ENCODE measurements at regions not wholly inside any gene's neighbourhood (a gene's known extent, or its start where the extent isn't known, plus 50 kb on each side); places are given as distances from the start of the nearest gene placed in this dataset.

DNA sequence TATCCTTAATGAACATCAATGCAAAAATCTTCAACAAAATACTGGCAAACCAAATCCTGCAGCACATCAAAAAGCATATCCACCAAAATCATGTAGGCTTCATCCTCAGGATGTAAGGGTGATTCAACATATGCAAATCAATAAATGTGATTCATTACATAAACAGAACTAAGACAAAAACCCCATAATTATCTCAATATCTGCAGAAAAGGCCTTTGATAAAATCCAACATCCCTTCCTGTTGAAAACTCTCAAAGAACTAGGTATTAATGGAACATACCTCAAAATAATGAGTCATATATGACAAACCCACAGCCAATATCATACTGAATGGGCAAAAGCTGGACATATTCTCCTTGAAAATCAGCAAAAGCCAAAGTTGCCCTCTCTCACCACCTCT is 54.6 kb upstream of the DEPDC1 start:
- Histone ChIP-seq H3K9ac (ENCODE audit: low read depth, low read length) (no peak overlapping the region), H3K9me3 (ENCODE audit: insufficient read depth, low read depth, low read length) (no peaks in the 10 kb centered on the region; the same call in none of the 2 replicates), H3K4me3 (ENCODE audit: low read length) (no peak overlapping the region), H3K4me1 (ENCODE audit: insufficient read depth, low read length) (no peaks in the 10 kb centered on the region), H3K27me3 (ENCODE audit: insufficient read depth, low read length) (no peaks in the 10 kb centered on the region), H3K36me3 (ENCODE audit: insufficient read depth, low read depth, low read length) (no peaks in the 10 kb centered on the region), H3K27ac (ENCODE audit: low read length) (no peak overlapping the region)

- Histone ChIP-seq H3K27me3 (ENCODE audit: insufficient read depth, low read length) (no peaks in the 10 kb centered on the region), H3K9ac (ENCODE audit: low read depth, low read length) (no peak overlapping the region), H3K36me3 (ENCODE audit: insufficient read depth, low read depth, low read length) (no peaks in the 10 kb centered on the region), H3K4me1 (ENCODE audit: insufficient read depth, low read length) (no peaks in the 10 kb centered on the region), H3K4me3 (ENCODE audit: low read length) (no peak overlapping the region), H3K27ac (ENCODE audit: low read length) (no peak overlapping the region), H3K9me3 (ENCODE audit: insufficient read depth, low read depth, low read length) (no peaks in the 10 kb centered on the region; the same call in 1 of the 2 replicates)
Measured at GRCh38 chr1:68558321-68559026, 61.6 kb upstream of the DEPDC1 start.

GRCh38 chr1:68565923-68566322 is 69.0 kb upstream of the DEPDC1 start:
- Histone ChIP-seq H3K4me3 (ENCODE audit: low read length) (no peak overlapping the region), H3K4me1 (ENCODE audit: insufficient read depth, low read length) (peaks cover 7% of the 10 kb centered on the region; the same call in 1 of the 2 replicates), H3K27ac (ENCODE audit: low read length) (no peak overlapping the region), H3K36me3 (ENCODE audit: insufficient read depth, low read depth, low read length) (no peaks in the 10 kb centered on the region), H3K9me3 (ENCODE audit: insufficient read depth, low read depth, low read length) (no peaks in the 10 kb centered on the region), H3K9ac (ENCODE audit: low read depth, low read length) (no peak overlapping the region), H3K27me3 (ENCODE audit: insufficient read depth, low read length) (no peaks in the 10 kb centered on the region)

- H3K36me3 ChIP-seq (ENCODE audit: insufficient read depth, low read depth, low read length): no peaks in the 10 kb centered on the region
- H3K9me3 ChIP-seq (ENCODE audit: insufficient read depth, low read depth, low read length): no peaks in the 10 kb centered on the region
- H3K27me3 ChIP-seq (ENCODE audit: insufficient read depth, low read length): no peaks in the 10 kb centered on the region
- H3K4me1 ChIP-seq (ENCODE audit: insufficient read depth, low read length): peaks cover 2% of the 10 kb centered on the region; the same call in 1 of the 2 replicates
- H3K4me3 ChIP-seq (ENCODE audit: low read length): no peak overlapping the region
- H3K9ac ChIP-seq (ENCODE audit: low read depth, low read length): no peak overlapping the region
- H3K27ac ChIP-seq (ENCODE audit: low read length): no peak overlapping the region
Measured at GRCh38 chr1:68570871-68571270, 74.0 kb upstream of the DEPDC1 start.

DNA sequence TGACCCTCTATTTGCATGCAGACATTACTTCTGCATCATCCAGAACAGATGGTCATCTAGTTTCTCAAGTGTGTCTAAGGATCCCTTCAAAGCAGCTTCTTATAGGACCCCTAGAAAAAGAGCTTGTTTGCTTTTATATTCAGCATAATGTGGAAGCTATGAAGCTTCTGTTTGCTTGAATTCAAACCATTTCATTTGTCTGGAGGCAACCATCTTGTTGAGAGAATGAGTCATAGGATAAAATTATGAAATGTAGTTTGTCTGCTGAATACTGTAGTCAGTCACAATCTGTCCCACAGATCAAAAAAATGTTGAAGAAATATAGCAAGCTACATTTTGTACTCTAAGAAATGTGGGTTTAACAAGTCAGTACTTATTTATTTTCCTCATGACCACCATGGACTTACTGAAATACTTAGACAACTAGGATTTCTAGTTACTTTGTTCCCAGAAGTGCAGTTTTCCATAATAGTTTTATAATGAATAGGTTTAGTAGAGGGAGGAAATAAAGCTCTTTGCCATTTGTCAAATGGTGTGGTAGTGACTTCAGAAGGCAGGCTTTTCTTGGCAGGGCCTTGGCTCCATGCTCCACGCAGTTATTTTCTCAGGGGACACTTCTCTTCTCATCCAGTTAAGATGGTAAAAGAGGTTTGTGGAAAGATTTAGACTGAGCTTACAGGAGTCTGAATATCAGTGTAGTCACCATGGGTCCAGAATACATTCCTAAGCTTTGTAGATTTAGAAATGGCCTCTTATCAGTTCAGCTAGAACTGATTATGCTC is 74.8 kb upstream of the DEPDC1 start:
- no peak overlapping the region for H3K27ac ChIP-seq (ENCODE audit: low read length)

DNA sequence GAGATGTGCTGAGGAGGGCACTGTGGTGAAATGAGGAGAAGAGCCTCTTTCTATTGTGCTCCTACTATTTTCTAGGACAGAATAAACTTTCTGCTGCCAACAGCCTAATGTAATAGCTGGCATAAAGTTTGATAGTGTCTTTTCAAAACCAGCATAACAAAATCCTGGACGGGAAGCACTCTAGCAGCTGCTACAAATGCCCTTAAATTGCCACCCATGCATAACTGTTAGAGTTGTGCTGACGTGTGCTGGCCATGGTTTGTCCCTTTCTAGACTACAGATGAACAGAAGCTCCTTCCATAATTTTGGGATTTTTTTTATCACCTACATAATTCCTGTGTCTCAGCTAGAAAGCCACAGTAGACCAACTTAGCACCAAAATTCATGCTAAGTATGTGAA is 88.5 kb upstream of the DEPDC1 start:
- H3K27me3 ChIP-seq (ENCODE audit: insufficient read depth, low read length): no peaks in the 10 kb centered on the region
- no peaks in the 10 kb centered on the region for H3K4me1 ChIP-seq (ENCODE audit: insufficient read depth, low read length)
- H3K9ac ChIP-seq (ENCODE audit: low read depth, low read length): no peak overlapping the region
- H3K27ac ChIP-seq (ENCODE audit: low read length): no peak overlapping the region
- H3K4me3 ChIP-seq (ENCODE audit: low read length): no peak overlapping the region
- no peaks in the 10 kb centered on the region for H3K36me3 ChIP-seq (ENCODE audit: insufficient read depth, low read depth, low read length)
- H3K9me3 ChIP-seq (ENCODE audit: insufficient read depth, low read depth, low read length): peaks cover 3% of the 10 kb centered on the region; the same call in 1 of the 2 replicates

More for the DNA sequence above, 74.8 kb upstream of the DEPDC1 start:
- Histone ChIP-seq H3K27me3 (ENCODE audit: insufficient read depth, low read length) (no peaks in the 10 kb centered on the region), H3K36me3 (ENCODE audit: insufficient read depth, low read depth, low read length) (no peaks in the 10 kb centered on the region), H3K9ac (ENCODE audit: low read depth, low read length) (no peak overlapping the region), H3K4me1 (ENCODE audit: insufficient read depth, low read length) (no peaks in the 10 kb centered on the region), H3K9me3 (ENCODE audit: insufficient read depth, low read depth, low read length) (no peaks in the 10 kb centered on the region), H3K4me3 (ENCODE audit: low read length) (no peak overlapping the region)

DNA sequence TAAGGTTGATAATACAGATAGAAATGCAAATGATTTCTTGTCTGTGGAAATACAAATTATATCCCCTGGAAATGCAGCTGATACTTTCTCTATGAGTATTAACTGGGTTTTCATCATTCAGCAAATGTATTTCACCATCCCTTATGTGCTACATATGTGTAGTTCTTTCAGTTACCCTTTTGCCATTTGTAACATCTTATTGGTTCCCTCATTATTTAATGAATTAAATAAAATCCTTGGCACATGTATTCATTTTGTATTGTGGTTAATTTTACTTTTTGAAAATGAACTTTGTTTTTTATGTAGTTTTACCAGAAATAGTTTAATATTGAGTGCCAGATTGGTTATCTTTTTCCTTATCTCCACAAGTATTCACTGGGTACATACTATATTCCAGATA is 89.9 kb upstream of the DEPDC1 start:
- Histone ChIP-seq H3K27me3 (ENCODE audit: insufficient read depth, low read length) (no peaks in the 10 kb centered on the region), H3K27ac (ENCODE audit: low read length) (no peak overlapping the region), H3K9ac (ENCODE audit: low read depth, low read length) (no peak overlapping the region), H3K9me3 (ENCODE audit: insufficient read depth, low read depth, low read length) (peaks cover 3% of the 10 kb centered on the region; the same call in 1 of the 2 replicates), H3K36me3 (ENCODE audit: insufficient read depth, low read depth, low read length) (no peaks in the 10 kb centered on the region), H3K4me3 (ENCODE audit: low read length) (no peak overlapping the region), H3K4me1 (ENCODE audit: insufficient read depth, low read length) (no peaks in the 10 kb centered on the region)

DNA sequence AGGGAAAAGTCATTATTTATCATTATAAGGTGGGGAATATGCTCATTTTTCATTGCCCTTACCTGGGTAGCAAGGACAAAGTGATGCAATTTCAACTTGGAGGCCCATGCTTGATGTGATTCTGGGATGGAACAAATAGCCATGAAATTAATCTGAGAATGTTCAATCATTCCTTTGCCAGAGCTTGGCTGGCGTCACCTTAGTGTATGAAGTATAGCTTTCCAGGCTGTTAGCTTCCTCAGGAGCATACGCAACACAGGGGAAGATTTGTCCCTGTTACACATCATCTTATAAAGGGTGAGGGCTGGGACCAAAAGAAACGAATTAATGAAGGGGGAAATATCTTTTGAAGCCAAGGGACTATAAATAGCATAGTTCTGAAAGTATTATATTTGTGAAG is 91.4 kb upstream of the DEPDC1 start:
- Histone ChIP-seq H3K4me3 (ENCODE audit: low read length) (no peak overlapping the region), H3K9ac (ENCODE audit: low read depth, low read length) (no peak overlapping the region), H3K27ac (ENCODE audit: low read length) (no peak overlapping the region), H3K36me3 (ENCODE audit: insufficient read depth, low read depth, low read length) (no peaks in the 10 kb centered on the region), H3K27me3 (ENCODE audit: insufficient read depth, low read length) (no peaks in the 10 kb centered on the region), H3K4me1 (ENCODE audit: insufficient read depth, low read length) (no peaks in the 10 kb centered on the region), H3K9me3 (ENCODE audit: insufficient read depth, low read depth, low read length) (no peaks in the 10 kb centered on the region)

- Histone ChIP-seq H3K9ac (ENCODE audit: low read depth, low read length) (no peak overlapping the region), H3K4me1 (ENCODE audit: insufficient read depth, low read length) (no peaks in the 10 kb centered on the region), H3K4me3 (ENCODE audit: low read length) (no peak overlapping the region), H3K27me3 (ENCODE audit: insufficient read depth, low read length) (no peaks in the 10 kb centered on the region), H3K27ac (ENCODE audit: low read length) (no peak overlapping the region), H3K36me3 (ENCODE audit: insufficient read depth, low read depth, low read length) (no peaks in the 10 kb centered on the region), H3K9me3 (ENCODE audit: insufficient read depth, low read depth, low read length) (no peaks in the 10 kb centered on the region)
Measured at GRCh38 chr1:68590473-68590872, 93.6 kb upstream of the DEPDC1 start.

DNA sequence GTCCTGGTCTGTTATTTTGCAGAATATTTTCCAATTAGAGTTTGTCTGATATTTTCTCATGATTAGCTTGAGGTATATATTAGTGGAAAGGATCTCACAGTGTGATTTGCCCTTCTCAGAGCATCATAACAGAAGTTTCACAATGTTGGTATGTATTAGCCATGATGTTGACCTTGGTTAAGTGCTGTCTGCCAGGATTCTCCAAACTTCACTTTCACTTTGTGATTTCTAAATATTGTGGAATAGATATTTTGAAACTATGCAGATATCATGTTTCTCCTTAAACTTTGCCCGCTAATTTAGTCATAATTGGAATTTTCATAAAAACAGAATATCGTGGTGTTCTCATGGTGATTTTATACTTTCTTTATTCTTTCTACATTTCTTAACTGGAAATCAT is 98.0 kb upstream of the DEPDC1 start:
- Histone ChIP-seq H3K27ac (ENCODE audit: low read length) (no peak overlapping the region), H3K36me3 (ENCODE audit: insufficient read depth, low read depth, low read length) (no peaks in the 10 kb centered on the region), H3K4me3 (ENCODE audit: low read length) (no peak overlapping the region), H3K4me1 (ENCODE audit: insufficient read depth, low read length) (no peaks in the 10 kb centered on the region), H3K27me3 (ENCODE audit: insufficient read depth, low read length) (no peaks in the 10 kb centered on the region), H3K9ac (ENCODE audit: low read depth, low read length) (no peak overlapping the region), H3K9me3 (ENCODE audit: insufficient read depth, low read depth, low read length) (peaks cover 6% of the 10 kb centered on the region; the same call in 1 of the 2 replicates)

DNA sequence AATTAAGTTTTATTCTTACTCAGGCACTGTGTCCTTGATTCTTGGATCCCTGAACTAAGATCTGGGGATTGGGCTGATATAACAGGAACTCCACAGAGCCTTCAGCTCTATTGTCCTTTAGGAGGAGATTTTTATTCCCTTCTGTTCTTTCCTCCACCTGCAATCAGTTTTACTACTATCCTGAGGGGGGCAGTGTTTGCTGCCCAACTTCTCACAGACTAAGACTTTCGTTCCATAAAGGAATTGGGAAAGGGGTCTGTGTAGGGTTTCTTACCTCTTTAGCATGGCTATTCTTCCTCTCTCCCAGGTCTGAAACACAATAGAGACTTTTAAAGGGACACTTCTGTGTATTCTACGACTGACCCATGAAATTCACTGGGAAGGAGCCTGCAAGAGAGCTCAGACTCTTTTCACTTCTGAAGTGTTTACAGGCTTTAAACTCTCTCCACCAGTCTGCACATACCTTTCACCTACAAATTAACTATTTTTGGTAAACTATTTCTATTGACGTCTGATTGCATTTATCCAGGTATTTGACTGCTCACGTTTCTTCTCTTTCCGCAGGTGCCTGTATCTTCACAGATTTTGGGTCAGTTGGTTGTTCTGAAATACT is 103.3 kb upstream of the DEPDC1 start:
- Histone ChIP-seq H3K36me3 (ENCODE audit: insufficient read depth, low read depth, low read length) (no peaks in the 10 kb centered on the region), H3K9me3 (ENCODE audit: insufficient read depth, low read depth, low read length) (peaks cover 7% of the 10 kb centered on the region; the same call in 1 of the 2 replicates), H3K4me3 (ENCODE audit: low read length) (no peak overlapping the region), H3K27me3 (ENCODE audit: insufficient read depth, low read length) (no peaks in the 10 kb centered on the region), H3K4me1 (ENCODE audit: insufficient read depth, low read length) (peaks cover 4% of the 10 kb centered on the region; the same call in 1 of the 2 replicates), H3K27ac (ENCODE audit: low read length) (no peak overlapping the region), H3K9ac (ENCODE audit: low read depth, low read length) (no peak overlapping the region)

Data from iPS-20b (cell line).